GM19240 (cell line): ENCODE measurements at regions not wholly inside any gene's neighbourhood (a gene's known extent, or its start where the extent isn't known, plus 50 kb on each side); places are given as distances from the start of the nearest gene placed in this dataset.

Experiments used
- DNase-seq: peaks from one replicate; pipeline ENCODE4 v3.0.0; 2011; ENCODE audit warnings: low spot score; ENCODE audit not compliant: insufficient read length

DNA sequence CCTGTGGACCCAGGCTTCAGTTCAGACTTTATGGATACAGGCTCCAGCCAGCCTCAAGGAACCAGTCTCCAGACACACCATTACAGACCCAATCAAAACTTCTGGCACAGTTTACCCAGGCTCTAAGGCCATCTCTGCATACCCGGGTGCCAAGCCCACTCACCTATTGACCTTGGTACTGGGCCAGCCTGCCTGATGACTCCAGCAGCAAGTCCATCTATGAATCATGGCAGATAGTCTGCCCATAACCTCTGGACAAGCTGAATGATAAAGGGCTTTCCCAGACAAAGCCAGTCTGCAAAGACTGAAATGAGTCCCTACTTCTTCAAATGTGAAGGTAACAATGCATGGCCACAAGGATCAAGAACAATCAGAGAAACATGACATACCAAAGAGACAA, 1327.1 kb upstream of the C9orf72 start:
- DNase-seq, result no peak

DNA sequence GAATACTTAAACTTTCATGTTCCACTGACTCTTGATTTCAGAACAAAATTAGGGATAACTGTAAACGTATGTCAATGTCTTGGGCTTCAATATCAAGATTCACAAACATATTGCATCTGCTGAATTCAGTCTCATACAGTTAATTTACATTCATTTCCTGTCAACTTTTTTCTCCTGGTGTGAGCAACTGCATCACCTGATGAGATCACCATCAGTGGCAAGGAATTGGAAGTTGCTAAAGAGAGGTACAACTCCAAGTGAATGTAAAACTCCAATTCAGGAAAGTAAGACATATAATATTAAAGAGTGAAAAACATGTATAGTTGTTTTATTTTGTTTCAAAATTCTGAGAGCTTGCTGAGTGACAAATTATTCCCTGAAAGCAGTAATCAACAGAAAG, 1336.2 kb upstream of the C9orf72 start:
- no peak for DNase-seq

DNA sequence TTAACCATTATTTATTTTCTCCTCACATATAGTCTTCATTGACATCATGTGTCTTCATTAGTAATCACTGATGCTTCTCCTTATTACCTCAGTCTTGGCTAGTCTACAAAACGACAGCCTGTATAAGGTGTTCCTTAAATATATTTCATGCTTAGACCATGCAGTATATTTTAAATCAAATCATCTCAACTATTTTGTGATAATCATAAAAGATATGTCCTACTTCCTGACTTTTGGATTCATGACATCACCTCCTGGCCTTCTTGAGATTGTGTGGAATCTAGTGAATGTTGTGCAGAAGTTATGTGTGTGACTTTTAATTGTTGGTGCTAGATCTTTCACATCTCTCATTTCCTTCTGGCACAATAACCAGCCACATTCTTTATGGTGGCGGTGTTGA, 1339.3 kb upstream of the C9orf72 start:
- no peak for DNase-seq

DNA sequence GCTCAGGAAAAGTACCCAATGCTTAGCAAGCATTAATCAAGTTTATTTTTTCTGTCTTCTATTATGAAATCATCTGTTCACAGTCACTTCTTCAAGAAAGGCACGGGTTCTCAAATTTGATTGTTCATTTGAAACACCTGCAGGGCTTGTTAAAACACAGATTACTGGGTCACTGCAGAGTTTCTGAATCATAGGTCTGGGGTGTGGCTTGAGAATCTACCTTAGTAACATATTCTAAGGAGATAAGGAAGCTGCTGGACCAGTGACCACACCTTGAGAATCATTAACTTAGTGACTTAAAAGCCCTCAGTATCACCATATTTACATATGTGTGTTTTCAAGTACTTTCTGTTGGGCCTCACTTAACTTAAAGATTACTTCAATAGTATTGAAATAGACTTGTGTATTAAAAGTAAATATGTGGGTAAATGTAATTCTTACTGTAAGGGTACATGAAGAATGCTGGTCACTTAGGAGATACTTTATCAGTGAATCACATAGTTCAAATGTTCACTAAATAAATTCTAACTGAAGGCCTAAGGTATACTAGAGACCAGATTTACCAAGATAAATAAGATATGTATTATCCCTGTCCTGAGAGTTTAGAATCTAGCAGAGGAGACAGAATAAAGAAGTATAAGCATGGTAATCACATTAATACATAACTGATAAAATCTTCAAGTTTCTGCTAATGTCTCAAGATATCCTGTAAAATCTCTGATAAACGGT, 1342.1 kb upstream of the C9orf72 start:
- DNase-seq, result no peak

DNA sequence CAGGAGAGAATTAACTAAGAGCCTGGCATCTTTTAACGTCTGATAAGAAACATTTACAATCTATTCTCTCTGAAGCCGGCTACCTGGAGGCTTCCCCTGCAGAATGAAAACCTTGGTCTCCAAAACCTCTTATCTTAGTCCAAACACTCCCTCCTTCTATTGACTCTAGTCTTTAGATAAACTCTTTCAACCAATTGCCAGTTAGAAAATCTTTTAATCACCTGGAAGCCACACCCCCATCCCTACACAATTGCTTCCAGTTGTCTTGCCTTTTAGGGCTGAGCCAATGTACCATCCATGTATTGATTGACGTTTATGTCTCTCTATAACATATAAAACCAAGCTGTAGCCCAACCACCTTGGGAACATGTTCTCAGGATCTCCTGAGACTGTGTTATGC, 1343.1 kb upstream of the C9orf72 start:
- no peak for DNase-seq

DNA sequence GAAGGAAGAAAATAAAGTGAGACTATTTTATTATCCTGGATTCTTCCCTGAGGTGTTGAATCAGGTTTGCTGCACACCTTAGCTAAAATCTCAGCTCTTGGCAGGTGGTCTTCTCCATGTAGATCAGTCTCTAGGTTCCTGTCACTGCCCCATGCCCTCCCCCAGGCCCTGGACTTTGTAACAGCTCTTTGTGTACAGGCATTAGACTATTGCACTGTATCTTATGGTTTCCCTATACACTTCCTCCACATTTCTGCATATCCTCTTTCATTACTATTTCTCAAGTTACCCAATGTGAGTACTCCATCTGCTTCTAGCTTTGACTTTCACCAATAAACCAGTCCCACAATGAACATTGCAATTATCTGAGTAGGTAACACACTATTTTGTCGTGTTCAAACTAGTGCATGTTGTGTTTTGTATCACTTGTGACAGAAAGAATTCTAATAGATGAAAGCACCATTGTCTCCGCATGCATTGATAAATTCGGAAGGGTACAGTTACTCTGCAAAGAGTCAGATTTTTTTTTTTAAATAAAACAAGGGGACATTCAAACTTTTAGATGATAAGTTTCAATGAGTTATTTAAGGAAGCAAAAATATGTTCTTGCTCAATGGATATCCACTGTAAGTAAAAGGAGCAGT, 1348.7 kb upstream of the C9orf72 start:
- no peak for DNase-seq

DNA sequence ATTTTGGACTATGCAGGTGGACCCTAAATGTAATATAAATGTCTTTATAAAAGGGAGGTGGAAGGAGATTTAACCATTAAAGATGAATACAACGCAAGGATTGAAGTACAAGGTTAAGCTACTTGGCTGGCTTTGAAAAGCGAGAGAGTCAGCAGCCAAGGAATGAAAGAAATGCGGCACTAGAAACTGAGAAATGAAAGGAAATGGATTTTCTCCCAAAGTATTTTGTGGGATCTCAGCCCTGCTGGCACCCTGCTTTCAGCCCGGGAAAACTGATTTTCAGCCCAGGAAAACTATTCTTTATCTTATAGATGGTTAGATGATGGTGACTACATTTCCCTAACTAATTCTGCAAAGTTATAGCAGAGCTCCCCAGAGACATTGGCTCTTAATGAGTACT, 1349.6 kb upstream of the C9orf72 start:
- DNase-seq, result no peak

DNA sequence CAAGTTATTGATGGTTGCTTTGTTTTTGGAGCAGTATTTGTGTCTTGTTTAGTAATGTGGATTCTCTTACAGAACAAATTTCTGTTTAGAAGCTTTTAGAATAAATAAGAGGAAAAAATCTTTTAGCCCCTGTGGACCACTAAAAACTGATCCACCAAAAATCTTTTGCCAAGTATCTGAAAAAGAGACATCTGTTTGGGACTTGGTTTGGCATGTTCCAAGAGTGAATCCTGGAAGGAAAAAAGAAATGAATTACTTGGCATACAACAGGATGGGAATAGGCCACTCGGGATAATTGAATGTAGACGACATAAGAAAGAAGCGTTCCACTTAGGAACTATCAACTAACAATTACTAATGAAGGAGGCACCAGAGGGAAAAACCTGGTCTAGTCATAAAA, 1350.1 kb upstream of the C9orf72 start:
- DNase-seq, result no peak

DNA sequence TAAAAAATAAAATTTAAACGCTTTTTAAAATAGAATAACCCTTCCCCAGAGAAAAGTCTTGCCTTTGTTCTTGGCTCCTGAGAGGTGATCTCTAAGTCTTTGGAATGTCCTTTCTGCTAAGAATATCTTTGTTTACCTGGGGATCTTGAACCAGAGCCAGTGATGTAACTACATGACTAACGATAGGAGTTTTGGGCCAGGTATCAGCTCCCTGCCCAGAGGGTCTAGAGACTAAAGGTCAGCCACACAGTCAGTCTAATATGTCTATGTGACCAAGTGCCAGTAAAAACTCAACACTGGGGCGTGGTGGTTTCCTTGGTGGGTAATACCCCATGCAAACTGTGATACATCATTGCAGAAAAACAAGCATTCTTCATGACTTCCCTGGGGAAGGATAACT, 1351.9 kb upstream of the C9orf72 start:
- no peak for DNase-seq

DNA sequence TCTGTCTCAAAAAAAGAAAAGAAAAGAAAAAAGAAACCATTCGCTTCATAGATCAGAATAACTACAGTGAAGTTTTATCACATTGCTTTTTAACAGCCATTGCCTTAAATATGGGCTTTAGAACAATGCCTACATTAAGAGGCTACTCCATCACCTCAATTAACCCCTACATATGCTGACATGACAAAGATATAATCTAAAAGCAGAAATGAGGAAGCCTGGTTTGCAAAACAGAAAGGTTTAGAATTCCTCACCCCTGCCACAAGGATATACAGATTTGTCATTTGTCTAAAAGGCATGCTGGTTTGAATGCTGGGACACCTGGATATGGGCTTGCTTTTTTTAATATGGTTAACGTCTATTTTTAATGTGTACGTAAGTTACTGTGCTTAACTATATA, 1353.0 kb upstream of the C9orf72 start:
- DNase-seq, result no peak

DNA sequence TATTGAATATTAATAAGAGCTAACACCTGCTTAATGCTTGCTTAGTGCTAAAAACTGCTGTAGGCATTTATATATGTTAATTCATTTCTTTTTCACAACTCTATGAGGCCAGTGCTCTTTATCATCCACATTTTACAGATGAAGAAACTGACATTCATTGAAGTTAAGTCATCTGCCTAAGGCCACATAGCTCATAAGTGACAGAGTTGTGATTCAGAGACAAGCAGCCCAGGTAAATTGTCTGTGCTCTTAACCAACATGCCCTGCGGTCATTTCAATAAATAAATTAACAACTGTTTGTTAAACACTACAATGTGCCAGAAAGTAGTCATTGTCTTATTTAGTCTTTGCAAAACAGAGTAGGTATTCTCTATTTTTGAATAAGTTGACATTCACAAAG, 1354.4 kb upstream of the C9orf72 start:
- no peak for DNase-seq

DNA sequence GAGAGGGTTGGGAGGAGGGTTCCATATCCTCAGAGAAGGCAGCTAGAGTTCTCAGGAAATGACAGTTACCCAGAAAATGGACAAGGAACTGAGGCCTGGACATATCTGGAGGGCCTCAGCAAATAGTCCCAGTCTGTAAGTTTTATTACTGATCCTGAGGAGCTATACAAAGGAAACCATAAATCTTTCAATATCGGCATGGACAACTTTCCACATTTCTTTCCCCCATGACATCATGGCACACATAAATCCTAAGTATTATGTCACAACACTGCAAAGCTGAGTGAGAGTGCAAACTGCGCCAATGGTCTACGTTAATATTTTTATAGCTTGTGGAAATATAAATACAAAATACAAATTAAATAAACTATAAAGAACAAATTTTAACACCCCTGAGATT, 1356.2 kb upstream of the C9orf72 start:
- DNase-seq, result no peak

DNA sequence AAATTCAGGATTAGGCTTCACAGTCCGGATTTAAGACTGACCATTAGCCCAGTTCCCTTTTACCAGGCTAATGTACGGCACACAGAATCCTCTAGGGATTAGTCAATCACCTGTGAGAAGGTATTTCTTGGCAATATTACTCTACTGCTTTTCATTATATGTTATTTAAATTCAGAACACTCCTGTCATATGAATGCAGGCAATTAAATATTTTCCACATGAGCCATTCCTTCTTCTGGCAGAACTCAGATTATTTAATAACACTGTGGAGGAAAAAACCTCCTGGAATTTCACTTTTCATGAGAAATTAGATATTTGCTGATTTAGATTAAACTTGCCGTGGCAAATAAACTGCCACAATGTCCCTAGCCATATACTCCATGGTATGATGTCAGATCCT, 1357.5 kb upstream of the C9orf72 start:
- no peak for DNase-seq

DNA sequence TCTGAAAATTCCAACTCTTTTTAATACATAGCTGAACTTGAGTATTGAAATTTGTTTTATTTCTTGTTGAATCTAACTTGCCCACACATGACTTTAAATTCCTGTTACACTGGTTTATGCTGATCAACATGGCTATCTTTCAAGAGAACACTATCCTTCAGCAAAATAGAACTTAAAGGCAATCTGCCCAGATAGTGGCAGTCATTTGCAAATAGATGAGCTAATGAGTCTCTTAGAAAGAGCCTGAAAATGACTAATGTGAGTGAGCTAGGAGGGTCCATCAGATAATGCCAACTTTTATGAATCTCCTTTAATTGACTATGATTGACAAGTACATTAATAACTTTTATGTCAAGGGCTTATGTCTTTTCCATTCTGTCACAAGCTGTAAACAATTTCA, 1360.8 kb upstream of the C9orf72 start:
- no peak for DNase-seq

DNA sequence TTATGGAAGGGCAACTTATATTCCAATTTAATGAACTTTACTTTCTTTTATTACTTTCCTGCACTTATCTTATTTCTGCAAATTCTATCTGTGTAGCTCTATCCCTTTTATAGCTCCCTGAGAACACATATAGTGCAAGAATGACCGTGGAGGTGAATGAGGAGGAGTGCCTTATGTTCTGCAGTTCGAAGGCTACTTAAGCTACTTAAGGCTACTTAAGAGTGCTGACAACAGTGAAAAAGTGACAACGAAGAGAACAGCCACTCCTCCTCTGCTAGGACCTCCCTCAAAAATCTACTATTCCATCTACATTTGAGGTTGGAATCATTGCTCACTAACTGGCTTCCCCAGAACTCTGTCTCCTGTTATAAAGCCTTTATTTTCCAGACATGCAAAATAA, 1365.7 kb upstream of the C9orf72 start:
- no peak for DNase-seq

DNA sequence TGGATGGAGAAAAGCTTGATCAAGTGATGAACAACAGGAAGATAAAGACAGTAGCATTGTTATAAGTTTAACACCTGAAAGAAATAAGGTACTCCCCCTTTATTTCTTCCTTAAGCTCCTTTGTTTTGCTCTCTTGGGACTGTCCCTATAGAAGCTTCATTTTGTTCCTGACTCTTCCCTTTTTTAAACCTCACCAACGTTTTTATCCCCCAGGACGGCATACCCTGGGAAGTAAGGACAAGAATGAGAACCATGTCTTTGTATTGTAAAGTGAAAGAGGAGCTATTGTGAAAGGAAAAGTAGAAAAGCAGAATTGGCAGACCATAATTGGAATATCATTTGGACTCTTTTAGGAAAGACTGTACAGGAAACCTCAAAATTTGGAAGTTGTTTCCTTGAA, 1368.6 kb upstream of the C9orf72 start:
- DNase-seq, result no peak

DNA sequence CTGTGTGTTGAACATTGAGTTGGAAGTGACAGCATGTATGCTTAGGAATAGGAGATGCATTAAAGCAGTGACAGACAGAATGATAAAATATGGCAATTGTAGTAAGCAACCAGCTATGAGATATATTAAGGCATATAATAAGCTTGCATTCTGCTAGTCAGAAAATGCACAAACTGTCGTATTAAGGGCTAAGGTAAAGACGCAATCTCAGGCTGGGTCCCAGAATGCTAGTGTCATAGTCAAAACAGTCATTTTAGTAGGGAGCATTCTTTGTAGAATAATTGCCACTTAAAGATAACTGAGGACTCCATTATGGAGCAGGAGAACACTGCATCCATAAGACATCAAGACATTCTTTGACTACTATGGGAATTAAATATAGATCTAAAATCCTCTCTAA, 1369.7 kb upstream of the C9orf72 start:
- DNase-seq, result no peak

DNA sequence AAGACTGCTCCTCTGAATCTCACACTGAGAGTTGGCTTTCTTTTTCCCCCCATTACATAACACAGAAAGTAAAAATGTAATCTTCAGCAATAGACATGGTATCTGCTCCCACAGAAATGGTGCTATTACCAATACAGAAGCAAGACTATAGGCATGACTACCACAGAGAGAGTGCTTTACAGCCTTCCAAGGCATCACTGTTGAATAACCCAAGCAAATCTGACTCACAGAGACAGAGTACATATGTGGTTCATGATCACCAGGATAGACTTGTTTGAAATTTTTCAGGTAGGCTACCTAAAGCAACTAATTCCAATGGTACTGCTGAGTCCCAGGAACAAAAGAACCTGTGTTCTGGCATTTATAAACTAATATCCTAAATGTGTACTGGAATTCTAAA, 1373.4 kb upstream of the C9orf72 start:
- DNase-seq, result no peak

DNA sequence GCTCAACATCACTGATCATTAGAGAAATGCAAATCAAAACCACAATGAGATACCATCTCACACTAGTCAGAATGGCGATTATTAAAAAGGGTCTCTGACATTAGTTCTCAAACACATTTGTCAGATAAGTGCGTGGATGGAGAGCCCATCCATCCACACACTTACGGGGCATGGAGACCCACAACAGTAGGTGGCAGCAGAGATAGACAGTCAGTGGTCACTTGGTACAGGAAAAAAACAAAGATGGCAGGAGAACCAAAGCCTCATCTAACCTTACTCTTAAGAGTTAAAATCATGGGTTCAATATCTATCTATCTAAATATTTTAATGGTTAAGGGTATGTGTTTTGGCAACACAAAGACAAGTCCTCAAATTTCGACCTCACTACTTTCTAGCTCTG, 1378.7 kb upstream of the C9orf72 start:
- DNase-seq, result no peak

DNA sequence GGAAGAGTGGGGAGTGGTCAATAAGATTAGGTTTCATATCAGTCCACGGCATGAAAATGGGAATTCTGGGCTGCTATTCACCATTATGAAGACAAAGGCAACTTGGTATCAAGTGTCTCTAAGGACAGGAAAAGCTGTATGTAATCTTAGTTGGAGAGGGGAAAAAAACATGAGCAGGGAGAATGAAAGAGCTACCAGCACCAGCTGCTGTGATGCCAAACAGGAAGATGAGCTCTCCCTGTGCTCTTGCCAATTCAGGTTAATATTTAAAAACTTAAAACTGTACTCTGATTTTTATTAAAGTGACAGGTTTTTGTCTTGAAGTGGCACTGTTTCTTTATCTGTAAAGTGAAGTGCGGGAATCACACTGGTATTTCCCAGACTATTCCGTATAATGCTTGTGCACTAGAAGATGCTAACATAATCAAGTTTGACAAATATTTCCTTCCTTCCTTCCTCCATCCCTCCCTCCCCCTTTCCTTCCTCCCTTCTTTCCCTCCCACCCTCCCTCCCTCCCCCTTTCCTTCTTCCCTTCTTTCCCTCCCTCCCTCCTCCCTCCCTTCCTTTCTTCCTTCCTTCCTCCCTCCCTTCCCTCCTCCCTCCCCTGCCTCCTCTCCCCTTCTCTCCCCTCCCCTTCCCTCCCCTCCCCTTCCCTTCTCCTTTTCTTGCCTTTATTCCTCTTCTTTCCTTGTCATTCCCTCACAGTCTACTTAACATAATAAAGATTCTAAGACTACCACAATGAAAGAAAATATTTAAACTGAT, 1383.0 kb upstream of the C9orf72 start:
- no peak for DNase-seq

DNA sequence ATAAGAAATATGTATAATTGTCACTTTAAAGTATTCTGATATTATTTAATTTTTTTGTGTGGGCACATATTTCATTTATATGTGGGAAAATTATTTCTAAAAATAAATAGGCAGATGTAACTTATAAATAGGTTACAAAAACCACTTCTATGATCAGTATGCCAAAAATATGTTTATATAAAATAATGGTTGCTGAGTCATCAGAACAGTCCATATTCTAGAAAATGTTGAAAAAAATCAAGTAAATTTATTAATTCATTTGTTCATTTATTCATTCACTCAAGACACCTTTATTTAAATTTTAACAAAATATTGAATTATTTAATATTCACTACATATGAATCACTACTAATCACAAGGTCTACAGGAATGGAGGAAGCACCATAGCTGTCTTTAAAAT, 1387.3 kb upstream of the C9orf72 start:
- no peak for DNase-seq

DNA sequence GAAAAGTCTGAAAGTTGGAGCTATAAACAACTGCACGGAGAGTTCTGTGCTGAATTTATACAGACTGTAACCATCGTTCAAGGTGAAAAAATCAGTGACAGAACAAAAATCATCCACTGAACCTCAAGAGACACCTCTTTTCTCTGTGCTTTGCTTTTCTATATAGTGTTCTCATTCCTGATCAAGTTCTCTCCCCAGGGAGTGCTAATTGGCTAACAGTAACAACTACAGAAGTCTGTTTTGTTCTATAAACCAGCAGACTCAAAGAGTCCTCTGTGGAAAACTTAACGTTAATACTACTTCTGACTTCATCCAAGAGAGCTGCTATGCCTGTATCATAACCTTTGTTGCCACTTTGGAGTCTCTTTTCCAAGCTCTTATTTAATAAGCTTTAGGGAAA, 1388.3 kb upstream of the C9orf72 start:
- DNase-seq, result no peak

DNA sequence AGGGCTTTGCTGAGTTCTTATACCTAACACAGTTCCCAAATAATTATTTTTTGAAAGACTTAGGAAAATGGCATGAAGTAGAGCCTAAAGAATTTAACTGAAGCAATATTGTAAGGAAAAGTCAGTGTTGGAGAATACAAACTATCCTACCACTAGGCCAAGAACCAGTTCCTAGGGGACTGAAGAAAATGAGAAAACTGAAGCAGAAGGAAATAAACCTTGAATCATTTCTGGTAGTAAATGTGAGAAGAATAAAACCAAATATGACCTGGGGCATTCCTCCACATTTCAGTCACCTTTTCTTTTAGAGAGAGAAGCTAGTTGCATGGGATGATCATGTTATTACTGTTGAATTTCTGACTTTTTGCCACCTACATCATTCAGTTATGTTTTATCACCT, 1393.9 kb upstream of the C9orf72 start:
- no peak for DNase-seq
